Activated T-cell treated with anti-CD3 and anti-CD28 coated beads, Interleukin-2, amount 50 U/mL, for 72 hours (primary cell): ENCODE measurements at regions not wholly inside any gene's neighbourhood (a gene's known extent, or its start where the extent isn't known, plus 50 kb on each side); places are given as distances from the start of the nearest gene placed in this dataset.

Experiments
- ATAC-seq, 2 donors: fragments of 150-1000 bp; cut with Tn5 transposase; replicated peaks in 1 of 2; 2 replicates each; pipeline ENCODE4 v1.10.0; 2021; ENCODE audit warnings: moderate library complexity in 2 of 2, mild to moderate bottlenecking in 1 of 2
- DNase-seq, 2 donors: peaks; one replicate each; pipeline ENCODE4 v3.0.0; 2021 to 2022; ENCODE audit warnings: mixed read lengths in 1 of 2
- H3K27ac Mint-ChIP-seq: one replicate; pipeline ENCODE4 v1.8.0; 2022; ENCODE audit warnings: mild to moderate bottlenecking, moderate library complexity, mixed read lengths
- H3K27me3 Mint-ChIP-seq: one replicate; pipeline ENCODE4 v1.8.0; 2022; ENCODE audit warnings: low read depth, mixed read lengths
- H3K36me3 Mint-ChIP-seq, 2 donors: one replicate each; pipeline ENCODE4 v1.8.0; 2022; ENCODE audit warnings: mixed read lengths in 2 of 2, mild to moderate bottlenecking in 1 of 2; ENCODE audit not compliant: insufficient read depth in 2 of 2
- H3K4me1 Mint-ChIP-seq: one replicate; pipeline ENCODE4 v1.8.0; 2022; ENCODE audit warnings: low read depth, mixed read lengths
- H3K4me3 Mint-ChIP-seq, 2 donors: one replicate each; pipeline ENCODE4 v1.8.0; 2022; ENCODE audit warnings: mild to moderate bottlenecking in 2 of 2, mixed read lengths in 2 of 2, moderate library complexity in 2 of 2
- H3K9me3 Mint-ChIP-seq, 2 donors: one replicate each; pipeline ENCODE4 v1.8.0; 2022; ENCODE audit warnings: mixed read lengths in 2 of 2

GRCh38 chr2:117514371-117514770 lies 300.1 kb upstream of the DDX18 start:
- DNase-seq (no peak), ATAC-seq (no peak)
- Mint-ChIP-seq H3K9me3 (peaks cover 2 to 6% of the 10 kb centered on the region in 2 donors), H3K4me1 (no peaks in the 10 kb centered on the region), H3K27me3 (no peaks in the 10 kb centered on the region), H3K36me3 (peaks cover 0 to 1% of the 10 kb centered on the region in 2 donors), H3K4me3 (no peak overlapping the region), H3K27ac (no peak overlapping the region)

GRCh38 chr2:117519238-117519637 lies 295.3 kb upstream of the DDX18 start:
- no peaks in the 10 kb centered on the region for H3K27me3 Mint-ChIP-seq
- no peak for ATAC-seq
- no peaks in the 10 kb centered on the region for H3K4me1 Mint-ChIP-seq

GRCh38 chr2:117519721-117520120 lies 294.8 kb upstream of the DDX18 start:
- ATAC-seq, result no peak
- Mint-ChIP-seq H3K9me3 (peaks cover 0 to 2% of the 10 kb centered on the region in 2 donors), H3K27ac (no peak overlapping the region), H3K36me3 (no peaks in the 10 kb centered on the region), H3K4me3 (no peak overlapping the region), H3K4me1 (no peaks in the 10 kb centered on the region), H3K27me3 (no peaks in the 10 kb centered on the region)
- no peak for DNase-seq

More at GRCh38 chr2:117519238-117519637, 295.3 kb upstream of the DDX18 start:
- H3K4me3 Mint-ChIP-seq, result no peak overlapping the region
- no peak overlapping the region for H3K27ac Mint-ChIP-seq
- H3K9me3 Mint-ChIP-seq, result peaks cover 0 to 2% of the 10 kb centered on the region in 2 donors
- H3K36me3 Mint-ChIP-seq, result no peaks in the 10 kb centered on the region
- DNase-seq, result no peak

- DNase-seq (no peak), ATAC-seq (no peak)
- no peaks in the 10 kb centered on the region for H3K4me1 Mint-ChIP-seq
- no peak overlapping the region for H3K4me3 Mint-ChIP-seq
- peaks cover 0 to 3% of the 10 kb centered on the region in 2 donors for H3K36me3 Mint-ChIP-seq
- H3K9me3 Mint-ChIP-seq, result peaks cover 0 to under 1% of the 10 kb centered on the region in 2 donors
- no peaks in the 10 kb centered on the region for H3K27me3 Mint-ChIP-seq
- H3K27ac Mint-ChIP-seq, result no peak overlapping the region
These were observed 291.2 kb upstream of the DDX18 start for GRCh38 chr2:117523267-117523666.

GRCh38 chr2:117523711-117524238 lies 290.7 kb upstream of the DDX18 start:
- no peaks in the 10 kb centered on the region for H3K4me1 Mint-ChIP-seq
- no peaks in the 10 kb centered on the region for H3K9me3 Mint-ChIP-seq
- no peak for DNase-seq
- H3K27me3 Mint-ChIP-seq, result no peaks in the 10 kb centered on the region
- no peak overlapping the region for H3K27ac Mint-ChIP-seq
- ATAC-seq, result no peak
- H3K36me3 Mint-ChIP-seq, result peaks cover 0 to 3% of the 10 kb centered on the region in 2 donors
- no peak overlapping the region for H3K4me3 Mint-ChIP-seq

- peaks cover 5 to 7% of the 10 kb centered on the region in 2 donors for H3K9me3 Mint-ChIP-seq
- no peak for ATAC-seq
- no peak overlapping the region for H3K27ac Mint-ChIP-seq
- DNase-seq, result no peak
- no peaks in the 10 kb centered on the region for H3K27me3 Mint-ChIP-seq
- H3K36me3 Mint-ChIP-seq, result no peaks in the 10 kb centered on the region
- no peak overlapping the region for H3K4me3 Mint-ChIP-seq
- no peaks in the 10 kb centered on the region for H3K4me1 Mint-ChIP-seq
These were observed 278.4 kb upstream of the DDX18 start for GRCh38 chr2:117536139-117536538.

- H3K27ac Mint-ChIP-seq, result no peak overlapping the region
- DNase-seq, result no peak
- H3K9me3 Mint-ChIP-seq, result peaks cover 5 to 7% of the 10 kb centered on the region in 2 donors
- no peaks in the 10 kb centered on the region for H3K36me3 Mint-ChIP-seq
- no peak for ATAC-seq
- H3K27me3 Mint-ChIP-seq, result no peaks in the 10 kb centered on the region
- H3K4me1 Mint-ChIP-seq, result no peaks in the 10 kb centered on the region
- no peak overlapping the region for H3K4me3 Mint-ChIP-seq
These were observed 277.5 kb upstream of the DDX18 start for GRCh38 chr2:117537032-117537431.

- ATAC-seq (no peak), DNase-seq (no peak)
- H3K4me3 Mint-ChIP-seq, result no peak overlapping the region
- H3K9me3 Mint-ChIP-seq, result peaks cover 1 to 5% of the 10 kb centered on the region in 2 donors
- H3K27ac Mint-ChIP-seq, result no peak overlapping the region
- H3K4me1 Mint-ChIP-seq, result no peaks in the 10 kb centered on the region
- no peaks in the 10 kb centered on the region for H3K36me3 Mint-ChIP-seq
- H3K27me3 Mint-ChIP-seq, result no peaks in the 10 kb centered on the region
These were observed 262.6 kb upstream of the DDX18 start for GRCh38 chr2:117551858-117552257.

- no peak overlapping the region for H3K27ac Mint-ChIP-seq
- H3K4me1 Mint-ChIP-seq, result no peaks in the 10 kb centered on the region
- H3K9me3 Mint-ChIP-seq, result peaks cover 5 to 7% of the 10 kb centered on the region in 2 donors
- DNase-seq (no peak), ATAC-seq (no peak)
- H3K36me3 Mint-ChIP-seq, result peaks cover 0 to 3% of the 10 kb centered on the region in 2 donors
- no peaks in the 10 kb centered on the region for H3K27me3 Mint-ChIP-seq
- no peak overlapping the region for H3K4me3 Mint-ChIP-seq
These were observed 261.0 kb upstream of the DDX18 start for GRCh38 chr2:117553448-117553847.

- ATAC-seq, result no peak
- Mint-ChIP-seq H3K9me3 (peaks cover 0 to 6% of the 10 kb centered on the region in 2 donors), H3K27me3 (no peaks in the 10 kb centered on the region), H3K4me3 (no peak overlapping the region), H3K27ac (no peak overlapping the region), H3K4me1 (no peaks in the 10 kb centered on the region), H3K36me3 (peaks cover 0 to 3% of the 10 kb centered on the region in 2 donors)
- DNase-seq, result no peak
These were observed 258.5 kb upstream of the DDX18 start for GRCh38 chr2:117555965-117556364.

- H3K4me3 Mint-ChIP-seq, result no peak overlapping the region
- peaks cover 0 to 3% of the 10 kb centered on the region in 2 donors for H3K36me3 Mint-ChIP-seq
- DNase-seq (no peak), ATAC-seq (no peak)
- H3K27me3 Mint-ChIP-seq, result no peaks in the 10 kb centered on the region
- H3K27ac Mint-ChIP-seq, result no peak overlapping the region
- H3K4me1 Mint-ChIP-seq, result no peaks in the 10 kb centered on the region
- peaks cover 0 to 5% of the 10 kb centered on the region in 2 donors for H3K9me3 Mint-ChIP-seq
These were observed 256.9 kb upstream of the DDX18 start for GRCh38 chr2:117557626-117558025.

- Mint-ChIP-seq H3K4me1 (no peaks in the 10 kb centered on the region), H3K36me3 (peaks cover 0 to 1% of the 10 kb centered on the region in 2 donors), H3K4me3 (no peak overlapping the region), H3K27ac (no peak overlapping the region), H3K9me3 (peaks cover 0 to 8% of the 10 kb centered on the region in 2 donors), H3K27me3 (no peaks in the 10 kb centered on the region)
- no peak for ATAC-seq
- DNase-seq, result no peak
These were observed 251.8 kb upstream of the DDX18 start for GRCh38 chr2:117562654-117563053.

GRCh38 chr2:117571590-117572349 lies 242.7 kb upstream of the DDX18 start:
- H3K4me1 Mint-ChIP-seq, result no peaks in the 10 kb centered on the region

GRCh38 chr2:117587310-117587709 lies 227.2 kb upstream of the DDX18 start:
- H3K9me3 Mint-ChIP-seq, result peaks cover 2 to 7% of the 10 kb centered on the region in 2 donors
- no peaks in the 10 kb centered on the region for H3K36me3 Mint-ChIP-seq
- H3K4me1 Mint-ChIP-seq, result no peaks in the 10 kb centered on the region
- ATAC-seq (no peak), DNase-seq (no peak)
- H3K27ac Mint-ChIP-seq, result no peak overlapping the region
- H3K27me3 Mint-ChIP-seq, result no peaks in the 10 kb centered on the region
- no peak overlapping the region for H3K4me3 Mint-ChIP-seq

More at GRCh38 chr2:117571590-117572349, 242.7 kb upstream of the DDX18 start:
- ATAC-seq, result no peak
- H3K4me3 Mint-ChIP-seq, result no peak overlapping the region
- no peaks in the 10 kb centered on the region for H3K36me3 Mint-ChIP-seq
- H3K9me3 Mint-ChIP-seq, result peaks cover 10% of the 10 kb centered on the region in 2 donors
- DNase-seq, result no peak
- no peaks in the 10 kb centered on the region for H3K27me3 Mint-ChIP-seq
- no peak overlapping the region for H3K27ac Mint-ChIP-seq
